DOHH2 (cell line): ENCODE measurements at regions not wholly inside any gene's neighbourhood (a gene's known extent, or its start where the extent isn't known, plus 50 kb on each side); places are given as distances from the start of the nearest gene placed in this dataset.
A peak's percentile ranks its signal among the peaks of the same experiment; 100 is the strongest.

Experiments used
- H3F3A ChIP-seq: fragments of 200-600 bp; sonication (generic), shearing (Covaris generic); 2 replicates; pipeline ENCODE4 v1.6.0; 2016; ENCODE audit warnings: antibody characterized with exemption, mild to moderate bottlenecking; ENCODE audit not compliant: control insufficient read depth, insufficient read depth
- H3K27ac ChIP-seq: fragments of 200-600 bp; sonication (generic); 2 replicates; pipeline ENCODE4 v1.5.1; 2014; ENCODE audit warnings: low read depth, mild to moderate bottlenecking, low read length, moderate library complexity
- H3K27me3 ChIP-seq: fragments of 200-600 bp; sonication (generic); 2 replicates; pipeline ENCODE4 v1.6.1; 2014; ENCODE audit warnings: mild to moderate bottlenecking, low read length, mixed read lengths; ENCODE audit not compliant: control insufficient read depth
- H3K36me3 ChIP-seq: fragments of 200-600 bp; sonication (generic); 2 replicates; pipeline ENCODE4 v1.6.1; 2014; ENCODE audit warnings: mild to moderate bottlenecking, low read length, moderate library complexity, mixed read lengths; ENCODE audit not compliant: control insufficient read depth
- H3K4me1 ChIP-seq: fragments of 200-600 bp; sonication (generic); 2 replicates; pipeline ENCODE4 v1.6.1; 2014; ENCODE audit warnings: mild to moderate bottlenecking, low read length, mixed read lengths; ENCODE audit not compliant: control insufficient read depth
- H3K4me2 ChIP-seq: fragments of 200-600 bp; sonication (generic); 2 replicates; pipeline ENCODE4 v1.6.0; 2014; ENCODE audit warnings: mild to moderate bottlenecking, low read length, moderate library complexity
- H3K4me3 ChIP-seq: fragments of 200-600 bp; sonication (generic); 2 replicates; pipeline ENCODE4 v1.5.1; 2014; ENCODE audit warnings: mild to moderate bottlenecking, low read length, mixed read lengths
- H3K79me2 ChIP-seq: fragments of 200-600 bp; sonication (generic); 2 replicates; pipeline ENCODE4 v1.6.1; 2014; ENCODE audit warnings: mild to moderate bottlenecking, low read length, mixed read lengths; ENCODE audit not compliant: control insufficient read depth
- H3K9me2 ChIP-seq: fragments of 200-600 bp; sonication (generic); replicated peaks from 2 replicates; pipeline ENCODE4 v1.6.1; 2014; ENCODE audit warnings: mild to moderate bottlenecking, low read length, mixed read lengths; ENCODE audit not compliant: control insufficient read depth
- H3K9me3 ChIP-seq: fragments of 200-600 bp; sonication (generic); 2 replicates; pipeline ENCODE4 v1.6.1; 2014; ENCODE audit warnings: antibody characterized with exemption, low read length, mixed read lengths; ENCODE audit not compliant: control insufficient read depth, insufficient read depth
- H4K20me1 ChIP-seq: fragments of 200-600 bp; sonication (generic); 2 replicates; pipeline ENCODE4 v1.6.0; 2014; ENCODE audit warnings: low read depth, mild to moderate bottlenecking, antibody characterized with exemption, low read length, moderate library complexity; ENCODE audit not compliant: control insufficient read depth, insufficient read depth
- CTCF ChIP-seq: fragments of 200-600 bp; sonication (generic); IDR thresholded peaks from one replicate; pipeline ENCODE4 v1.5.1; 2014; ENCODE audit warnings: antibody characterized with exemption, mild to moderate bottlenecking, low read depth, low read length; ENCODE audit not compliant: poor library complexity, severe bottlenecking
- EZH2phosphoT487 ChIP-seq: fragments of 200-600 bp; sonication (generic); IDR thresholded peaks from 2 replicates; pipeline ENCODE4 v1.6.1; 2017; ENCODE audit warnings: borderline replicate concordance, mild to moderate bottlenecking, antibody characterized with exemption, low read length, moderate library complexity, mixed read lengths

- 0 out of 2 replicates have a peak, but pooled peaks cover 3% of the 10 kb centered on the region for H3F3A ChIP-seq
- TF ChIP-seq EZH2phosphoT487 (no peak), CTCF (no peak)
- peak overlapping the region; percentile 79 for H3K27ac ChIP-seq
- peak overlapping the region; percentile 71 for H3K4me3 ChIP-seq
- no peaks in the 10 kb centered on the region for H3K9me3 ChIP-seq
- no peaks in the 10 kb centered on the region for H3K27me3 ChIP-seq
- peaks cover 26% of the 10 kb centered on the region for H3K79me2 ChIP-seq
- peaks cover 2% of the 10 kb centered on the region; the same call in 1 of the 2 replicates for H3K36me3 ChIP-seq
- peak overlapping the region; percentile 70 for H3K4me2 ChIP-seq
- peaks cover 36% of the 10 kb centered on the region for H3K4me1 ChIP-seq
- no peaks in the 10 kb centered on the region for H4K20me1 ChIP-seq
- no peaks in the 10 kb centered on the region for H3K9me2 ChIP-seq
Measured at GRCh38 chrX:84715315-84715714, 213.1 kb upstream of the HDX start.

- Histone ChIP-seq H4K20me1 (no peaks in the 10 kb centered on the region), H3K27me3 (no peaks in the 10 kb centered on the region), H3K4me3 (peak overlapping the region; percentile 71), H3K9me2 (no peaks in the 10 kb centered on the region), H3K9me3 (no peaks in the 10 kb centered on the region), H3K36me3 (peaks cover 2% of the 10 kb centered on the region; the same call in 1 of the 2 replicates), H3K79me2 (peaks cover 44% of the 10 kb centered on the region), H3K27ac (peak overlapping the region; percentile 79), H3F3A (0 out of 2 replicates have a peak, but pooled peaks cover 3% of the 10 kb centered on the region), H3K4me2 (peak overlapping the region; percentile 70), H3K4me1 (peaks cover 39% of the 10 kb centered on the region)
- TF ChIP-seq EZH2phosphoT487, result no peak
- TF ChIP-seq CTCF, result no peak
Measured at GRCh38 chrX:84717343-84717742, 215.1 kb upstream of the HDX start.

GRCh38 chrX:84721416-84721815, 219.2 kb upstream of the HDX start:
- Histone ChIP-seq H3K27ac (no peak overlapping the region), H3K9me3 (no peaks in the 10 kb centered on the region), H3K4me3 (no peak overlapping the region; the same call in 1 of the 2 replicates), H3K9me2 (no peaks in the 10 kb centered on the region), H4K20me1 (no peaks in the 10 kb centered on the region), H3F3A (no peaks in the 10 kb centered on the region), H3K4me2 (peak overlapping the region; percentile 14; the same call in 1 of the 2 replicates), H3K4me1 (peaks cover 24% of the 10 kb centered on the region), H3K36me3 (no peaks in the 10 kb centered on the region), H3K27me3 (no peaks in the 10 kb centered on the region), H3K79me2 (peaks cover 53% of the 10 kb centered on the region)
- TF ChIP-seq EZH2phosphoT487, result no peak
- TF ChIP-seq CTCF, result no peak

GRCh38 chrX:84724576-84724975, 222.3 kb upstream of the HDX start:
- Histone ChIP-seq H3K4me3 (no peak overlapping the region), H3K27me3 (no peaks in the 10 kb centered on the region), H3F3A (no peaks in the 10 kb centered on the region), H3K4me2 (no peak overlapping the region), H4K20me1 (no peaks in the 10 kb centered on the region), H3K9me2 (no peaks in the 10 kb centered on the region), H3K27ac (no peak overlapping the region), H3K9me3 (no peaks in the 10 kb centered on the region), H3K4me1 (peaks cover 26% of the 10 kb centered on the region), H3K36me3 (no peaks in the 10 kb centered on the region), H3K79me2 (peaks cover 36% of the 10 kb centered on the region)
- TF ChIP-seq CTCF (no peak), EZH2phosphoT487 (no peak)
